IPS-NIHi11 (cell line): ENCODE measurements at regions not wholly inside any gene's neighbourhood (a gene's known extent, or its start where the extent isn't known, plus 50 kb on each side); places are given as distances from the start of the nearest gene placed in this dataset.

Experiments
- DNase-seq: peaks from one replicate; pipeline ENCODE4 v3.0.0; 2012; ENCODE audit warnings: mixed read lengths, low spot score

- DNase-seq, result no peak
These were observed 484.9 kb downstream of the BUD13 start for GRCh38 chr11:116287866-116288265.

DNA sequence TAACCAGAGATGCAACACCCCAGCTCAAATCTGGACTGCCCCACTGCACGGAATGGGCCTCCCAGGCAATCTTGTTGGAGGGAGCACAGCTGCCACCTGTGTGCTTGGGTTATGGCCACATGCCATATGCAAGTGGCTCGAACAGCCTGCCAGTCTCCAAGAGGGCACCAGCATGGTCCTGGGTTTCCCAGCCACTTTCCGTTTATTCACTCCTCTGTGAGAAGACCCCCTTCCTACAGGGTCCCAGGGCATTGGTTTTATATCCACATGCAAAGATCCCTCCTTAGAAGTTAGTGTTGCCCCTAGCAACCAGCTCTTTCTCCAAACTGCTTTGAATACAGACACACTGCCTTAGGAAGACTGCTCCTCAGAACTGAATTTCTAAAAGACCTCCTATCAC lies 487.8 kb downstream of the BUD13 start:
- no peak for DNase-seq

DNA sequence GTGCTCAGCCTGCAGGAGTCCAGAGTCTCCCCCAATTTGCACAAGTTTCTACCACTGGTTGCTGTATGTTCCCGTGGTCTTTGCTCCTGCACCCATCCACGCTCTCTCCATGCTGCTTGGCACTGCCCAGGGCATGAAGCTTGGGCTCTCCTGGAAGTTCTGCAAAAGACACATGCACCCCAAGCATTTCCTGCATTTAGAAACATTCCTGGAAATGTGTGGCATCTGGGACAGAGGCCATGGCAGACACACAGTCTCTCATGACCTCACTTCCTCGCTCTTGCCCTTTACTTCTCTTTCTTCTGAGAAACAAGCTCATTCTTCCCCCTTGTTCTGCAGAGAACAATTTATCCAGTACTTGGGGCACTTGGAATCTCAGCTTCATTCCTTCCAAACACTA lies 489.5 kb downstream of the BUD13 start:
- DNase-seq, result no peak

DNA sequence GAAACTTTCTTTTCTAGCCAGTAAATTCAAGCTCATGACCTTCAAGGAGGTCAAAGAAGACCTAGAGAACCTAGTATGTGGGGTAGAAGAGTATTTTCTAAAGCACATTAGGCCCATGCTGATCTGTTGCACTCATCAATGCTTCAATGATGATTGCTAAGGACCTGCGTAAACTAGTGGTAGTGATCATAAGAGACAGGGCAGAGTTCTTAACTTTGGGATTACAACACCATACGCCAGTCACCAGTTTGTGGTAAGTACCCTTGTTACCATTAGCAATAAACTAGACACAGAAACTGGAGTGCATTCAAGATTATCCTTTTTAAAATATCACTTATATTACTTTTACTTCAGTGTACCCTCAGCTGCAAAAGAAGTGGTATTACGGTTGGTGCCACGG lies 490.3 kb downstream of the BUD13 start:
- DNase-seq, result no peak

DNA sequence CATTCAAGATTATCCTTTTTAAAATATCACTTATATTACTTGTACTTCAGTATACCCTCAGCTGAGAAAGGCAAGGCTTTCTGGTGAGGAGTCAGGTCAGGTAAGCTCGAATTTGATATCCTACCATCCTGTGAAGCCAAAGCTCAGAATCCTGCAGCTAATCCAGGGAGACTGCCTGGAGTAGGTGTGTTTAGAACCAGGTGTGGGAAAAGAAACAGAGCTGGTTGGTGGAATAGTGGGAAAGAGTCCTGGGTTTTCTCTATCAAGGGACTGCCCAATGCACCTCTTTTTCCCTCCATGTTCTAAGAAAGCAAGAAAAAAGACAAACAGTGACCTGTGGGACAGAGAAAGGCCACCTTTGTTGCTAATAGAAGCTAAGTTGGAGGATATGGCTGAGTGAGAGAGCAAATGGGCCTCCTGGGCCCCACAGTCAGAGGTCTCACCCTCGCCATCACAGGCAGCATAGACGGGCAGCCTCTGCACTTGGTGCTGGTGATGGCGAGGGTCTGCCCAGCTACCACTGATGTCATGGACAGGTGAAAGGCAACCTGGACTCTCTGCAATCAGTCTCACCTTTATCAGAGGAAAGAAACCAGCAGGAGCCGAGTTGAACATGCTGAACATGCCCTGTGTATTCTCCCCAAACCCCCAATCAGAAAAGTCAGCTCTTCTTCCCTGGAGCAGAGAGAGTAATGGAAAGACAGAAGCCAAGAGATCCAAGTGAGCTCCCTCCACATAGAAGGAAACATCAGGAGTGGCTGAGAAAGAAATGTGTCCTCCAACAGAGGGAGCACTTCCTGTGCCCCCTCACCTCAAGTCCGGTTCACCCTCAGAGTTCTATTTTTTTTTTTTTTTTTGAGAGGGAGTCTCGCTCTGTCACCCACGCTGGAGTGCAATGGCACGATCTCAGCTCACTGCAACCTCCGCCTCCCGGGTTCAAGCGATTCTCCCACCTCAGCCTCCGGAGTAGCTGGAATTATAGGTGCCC lies 491.3 kb downstream of the BUD13 start:
- DNase-seq, result peak; percentile 36

DNA sequence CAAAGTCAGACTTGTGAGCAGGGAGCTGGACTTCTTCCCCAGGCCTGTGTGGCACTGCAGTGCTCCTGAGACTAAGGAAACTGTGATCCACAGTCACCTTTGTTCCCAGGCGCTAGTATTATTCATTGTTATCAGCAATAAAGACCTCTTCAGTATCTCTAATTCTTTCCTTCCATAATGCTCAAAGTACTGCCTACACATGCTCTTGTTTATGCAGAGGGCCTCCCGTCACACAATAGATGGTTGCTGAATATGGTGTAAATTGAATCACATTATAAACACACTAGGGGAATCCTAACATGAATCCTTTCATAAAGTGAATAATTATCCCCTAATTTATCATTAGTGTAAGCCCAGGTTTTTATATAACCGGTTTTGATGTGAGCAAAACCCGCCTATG lies 493.3 kb downstream of the BUD13 start:
- DNase-seq, result no peak

DNA sequence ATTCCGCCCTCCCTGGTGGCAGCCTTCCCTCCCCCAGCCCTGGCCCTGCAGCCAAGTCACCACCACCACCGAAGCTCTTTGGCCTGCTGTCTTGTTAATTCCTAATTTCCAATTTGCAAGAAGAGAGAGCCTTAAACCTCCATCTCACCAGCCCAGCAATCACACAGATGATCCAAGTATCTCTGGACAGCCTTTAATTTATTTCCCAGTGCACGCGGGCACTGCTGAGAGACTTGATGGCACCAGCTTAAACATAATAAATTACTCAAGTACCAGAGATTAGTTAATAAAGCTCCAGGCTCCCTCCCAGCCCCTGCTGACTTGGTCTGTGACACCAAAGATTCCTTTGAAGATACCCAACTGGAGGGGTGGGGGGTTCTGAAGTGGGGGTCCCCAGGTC lies 494.7 kb downstream of the BUD13 start:
- DNase-seq, result no peak

- peak; percentile 90 for DNase-seq
These were observed 496.4 kb downstream of the BUD13 start for GRCh38 chr11:116276051-116277044.

DNA sequence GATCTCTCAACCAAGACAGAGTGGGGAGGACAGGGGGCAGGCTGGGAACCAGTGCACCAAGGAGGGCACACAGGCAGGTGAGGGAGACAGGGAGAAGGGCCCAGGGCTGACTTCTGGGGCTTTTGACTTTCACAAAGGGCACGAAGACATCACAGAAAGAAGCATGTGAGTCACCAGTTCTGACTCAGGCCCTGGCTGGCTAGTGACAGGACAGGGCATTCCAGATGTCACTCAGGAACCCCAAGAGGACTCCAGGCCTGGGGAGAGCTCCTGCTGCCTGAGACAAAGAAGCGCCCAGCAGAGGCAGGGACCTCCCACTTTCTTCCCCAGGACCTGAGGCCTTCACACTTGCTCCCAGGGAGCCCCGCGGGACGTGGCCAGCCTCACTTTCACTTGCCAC lies 497.2 kb downstream of the BUD13 start:
- DNase-seq, result no peak

GRCh38 chr11:116274521-116274920 lies 498.3 kb downstream of the BUD13 start:
- DNase-seq, result no peak

GRCh38 chr11:116272181-116272789 lies 500.5 kb downstream of the BUD13 start:
- DNase-seq, result peak; percentile 61

DNA sequence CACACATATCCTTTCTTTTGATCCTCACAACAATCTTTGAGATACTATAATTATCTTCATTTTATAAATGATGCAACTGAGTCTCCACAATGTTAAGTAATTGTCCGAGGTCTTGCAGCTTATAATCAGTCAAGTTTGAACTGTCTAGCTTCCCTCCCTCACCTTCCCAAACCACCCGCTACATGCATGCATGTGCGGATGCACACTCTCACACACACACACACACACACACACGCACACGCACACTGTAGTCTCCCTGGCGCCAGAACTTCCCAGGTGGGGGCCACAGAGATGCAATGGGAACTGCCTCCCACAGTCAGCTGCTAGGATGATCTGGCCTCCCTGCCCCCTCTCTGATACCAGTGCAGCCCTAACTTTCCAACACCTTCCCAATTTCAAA lies 501.3 kb downstream of the BUD13 start:
- DNase-seq, result no peak

- no peak for DNase-seq
These were observed 505.6 kb downstream of the BUD13 start for GRCh38 chr11:116267146-116267545.

DNA sequence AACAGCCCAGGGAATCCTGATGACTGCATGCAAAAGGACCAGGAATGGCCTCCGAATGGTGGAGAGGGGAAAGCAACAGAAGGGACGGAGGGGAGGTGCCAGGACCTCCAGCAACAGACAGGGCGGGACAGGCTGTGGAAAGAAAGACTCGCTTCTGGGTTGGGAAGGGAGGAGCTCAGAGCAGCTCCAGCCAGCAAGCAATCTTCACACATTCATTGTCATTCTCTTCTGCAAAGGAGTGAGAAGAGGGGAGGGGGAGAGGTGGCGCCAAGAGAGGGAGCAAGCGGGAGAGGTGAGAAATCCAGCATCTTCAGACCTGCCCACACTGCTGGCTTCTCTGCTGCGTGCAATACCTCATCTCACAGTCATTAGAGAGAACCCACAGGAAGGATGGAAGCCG lies 509.0 kb downstream of the BUD13 start:
- peak; percentile 51 for DNase-seq

GRCh38 chr11:116263019-116263418 lies 509.8 kb downstream of the BUD13 start:
- DNase-seq, result no peak

DNA sequence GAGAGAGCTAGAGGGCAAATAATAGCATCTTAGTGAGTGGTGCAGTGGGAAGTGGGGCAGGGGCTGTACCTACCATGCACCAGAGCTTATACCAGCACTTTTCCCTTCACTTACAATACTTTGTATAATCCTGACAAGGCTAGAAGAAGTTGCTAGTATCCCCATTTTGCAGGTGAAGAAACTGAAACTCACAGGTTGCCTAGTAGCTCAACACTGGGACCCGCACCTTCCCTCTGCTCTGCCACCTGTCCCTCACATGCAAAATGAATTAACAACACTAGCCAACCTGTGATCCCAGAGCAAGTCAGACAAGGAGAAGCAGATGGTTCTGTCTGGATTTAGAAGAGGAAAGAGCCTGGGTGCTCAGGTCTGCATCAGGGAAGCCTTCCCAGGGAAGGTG lies 510.4 kb downstream of the BUD13 start:
- no peak for DNase-seq

GRCh38 chr11:116261606-116262005 lies 511.2 kb downstream of the BUD13 start:
- no peak for DNase-seq

DNA sequence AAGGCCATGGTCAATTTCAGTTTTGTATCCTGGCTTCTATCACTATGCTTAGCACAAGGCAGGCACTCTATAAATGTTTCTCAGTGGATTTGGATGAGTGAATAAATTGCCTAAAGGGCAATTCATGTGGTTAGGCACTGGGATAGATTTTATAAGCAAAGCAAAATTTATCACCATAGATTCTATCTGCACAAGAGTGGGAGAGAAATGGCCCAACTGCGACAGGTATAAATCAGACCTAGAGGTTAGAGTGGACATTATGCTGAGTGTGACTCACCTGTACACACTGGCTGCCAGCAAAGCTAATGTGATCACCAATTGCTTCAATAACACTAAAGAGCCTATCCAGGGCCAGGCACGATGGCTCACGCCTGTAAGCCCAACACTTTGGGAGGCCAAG lies 514.0 kb downstream of the BUD13 start:
- no peak for DNase-seq

- no peak for DNase-seq
These were observed 514.9 kb downstream of the BUD13 start for GRCh38 chr11:116257883-116258282.

DNA sequence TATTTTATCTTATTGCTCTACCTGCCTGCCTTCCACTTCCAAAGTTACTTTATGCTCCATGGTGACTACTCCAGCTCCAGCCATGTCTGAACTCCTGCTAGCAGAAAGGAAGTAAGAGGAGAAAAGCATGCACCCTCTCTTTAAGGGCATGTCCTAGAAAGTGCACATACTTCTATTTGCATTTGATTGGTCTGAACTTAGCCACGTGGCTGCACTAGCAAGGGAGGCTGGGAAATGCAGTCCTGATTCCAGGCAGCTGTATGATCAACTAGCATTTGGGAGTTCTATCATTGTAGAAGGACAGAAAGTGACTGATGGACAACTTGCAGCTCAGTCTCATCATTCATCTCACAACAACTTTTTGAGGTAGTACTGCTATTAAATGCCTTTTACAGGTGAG lies 515.7 kb downstream of the BUD13 start:
- peak; percentile 47 for DNase-seq

- no peak for DNase-seq
These were observed 516.6 kb downstream of the BUD13 start for GRCh38 chr11:116256215-116256614.

DNA sequence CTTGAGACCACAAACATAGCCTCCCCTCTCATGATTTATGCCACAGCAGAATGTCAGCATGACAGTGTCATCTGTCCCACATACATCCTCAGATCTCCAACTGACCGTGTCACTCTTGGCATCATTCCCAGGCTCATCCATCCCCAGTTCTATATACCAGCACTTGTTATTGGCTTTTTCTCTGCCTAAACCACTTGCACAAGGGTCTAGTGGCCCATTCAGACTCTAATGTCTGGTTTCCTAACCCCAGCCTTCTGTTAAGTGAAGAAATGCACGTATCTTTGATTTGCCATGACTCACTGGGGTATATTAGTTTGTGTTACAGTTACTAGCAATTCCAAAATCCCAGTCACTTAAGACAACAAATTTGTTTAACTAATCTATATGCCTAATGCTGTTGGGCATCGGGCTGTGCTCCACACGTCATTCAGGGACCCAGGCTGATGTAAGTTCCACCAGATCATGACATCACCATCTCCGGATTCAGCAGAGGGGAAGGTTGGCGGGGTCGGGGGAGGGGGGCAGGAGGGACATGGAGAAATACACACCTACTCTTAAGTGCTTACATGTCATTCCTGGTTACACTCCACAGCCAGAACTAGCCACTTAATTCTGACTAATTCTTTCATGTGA lies 517.4 kb downstream of the BUD13 start:
- no peak for DNase-seq
